ENCODE measurements at regions not wholly inside any gene's neighbourhood (a gene's known extent, or its start where the extent isn't known, plus 50 kb on each side); places are given as distances from the start of the nearest gene placed in this dataset.

- TF ChIP-seq CTCF (IDR thresholded peaks at IDR 0.05) (no peak), POLR2A (IDR thresholded peaks at IDR 0.05) (no peak)
These were observed 148.3 kb downstream of the CENPC start for GRCh38 chr4:67397031-67397430.

All from ovary (tissue), 3 donors.